Lower leg skin (tissue), 4 donors: ENCODE measurements at regions not wholly inside any gene's neighbourhood (a gene's known extent, or its start where the extent isn't known, plus 50 kb on each side); places are given as distances from the start of the nearest gene placed in this dataset.

Experiments used
- DNase-seq, 2 donors: peaks; one replicate each; pipeline ENCODE4 v3.0.0-alpha.2; 2019; ENCODE audit warnings: low spot score in 2 of 2
- H3K4me3 ChIP-seq: fragments of 200-600 bp; sonication (generic); 2 replicates; pipeline ENCODE4 v1.5.1; 2017; ENCODE audit warnings: mild to moderate bottlenecking, low read depth; ENCODE audit not compliant: poor library complexity, severe bottlenecking
- CTCF ChIP-seq, 3 donors: fragments of 450-650 bp; IDR thresholded peaks; one replicate each; pipeline ENCODE4 v1.5.1; 2016; ENCODE audit warnings: antibody characterized with exemption in 3 of 3, mild to moderate bottlenecking in 3 of 3, moderate library complexity in 2 of 3
- POLR2A ChIP-seq, 2 donors: fragments of 450-650 bp; IDR thresholded peaks; one replicate each; pipeline ENCODE4 v1.6.1; 2016 to 2017; ENCODE audit warnings: antibody characterized with exemption in 2 of 2, mild to moderate bottlenecking in 1 of 2, moderate library complexity in 1 of 2
- WGBS, 2 donors: methylation state at CpG; one replicate each; pipeline ENCODE4 v1.1.5; 2018; 5-methylcytosine and 5-hydroxymethylcytosine counted together
- intact Hi-C: fragments of 100-400 bp; cut with DNase I; formaldehyde crosslinking; loops from one replicate; pipeline ENCODE4 v1.15.0; 2023; ENCODE audit warnings: low total_unique reads

- 58 to 61% methylated on average over 7 of the region's 7 CpGs for WGBS, 2 donors
- TF ChIP-seq CTCF (IDR thresholded peaks at IDR 0.05) (no peak), POLR2A (IDR thresholded peaks at IDR 0.05) (no peak)
- H3K4me3 ChIP-seq = no peak overlapping the region
- DNase-seq = no peak
- intact Hi-C loops = no loop called here
Measured at GRCh38 chr1:218163371-218163770, 121.7 kb upstream of the RRP15 start.

DNA sequence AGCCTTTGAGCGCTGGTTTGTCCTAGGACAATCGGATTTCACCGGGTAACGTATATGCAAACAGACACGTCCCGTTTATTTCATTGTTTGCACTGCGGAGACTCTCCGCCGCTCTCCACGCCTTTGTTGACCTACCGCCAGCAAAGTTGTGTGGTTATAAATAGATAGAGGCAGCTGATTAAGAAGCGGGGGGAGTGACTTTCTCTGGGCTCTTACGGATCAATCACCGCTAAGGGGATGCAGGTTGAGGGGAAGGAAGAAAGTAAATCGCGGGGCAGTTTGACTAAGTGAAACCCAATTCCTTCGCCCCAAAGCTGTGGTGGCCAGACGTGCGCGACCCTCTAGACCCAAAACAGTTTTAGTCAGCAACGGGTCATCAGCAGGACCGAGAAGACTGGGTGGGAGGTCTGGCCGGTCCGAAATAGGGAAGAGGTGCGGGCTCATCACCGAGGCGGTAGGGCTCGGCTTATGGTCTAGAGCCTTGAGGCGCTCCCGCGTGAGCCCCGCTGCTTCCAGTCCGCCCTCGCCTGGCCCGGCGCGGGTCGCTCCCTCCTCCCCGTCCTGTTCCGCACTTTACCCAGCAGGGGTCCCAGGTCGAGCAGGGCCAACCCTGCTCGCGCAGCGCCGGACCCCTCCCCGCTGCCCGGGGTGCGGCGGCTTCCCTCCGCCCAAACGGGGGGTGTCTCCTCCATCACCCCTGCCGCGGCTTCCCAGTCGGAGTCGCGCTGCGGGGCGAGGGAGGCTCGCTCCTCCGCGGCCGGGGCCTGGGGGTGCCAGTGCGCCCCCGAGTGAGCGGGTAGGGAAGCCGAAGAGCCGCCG lies 120.8 kb upstream of the RRP15 start:
- peak overlapping the region; percentile 19 for H3K4me3 ChIP-seq
- intact Hi-C loops = no loop called here
- DNase-seq = peak; percentile 14 to 85
- TF ChIP-seq CTCF (IDR thresholded peaks at IDR 0.05) = no peak
- no peak for TF ChIP-seq POLR2A (IDR thresholded peaks at IDR 0.05)
- 1% methylated on average over 22 to 37 of the region's 68 CpGs for WGBS, 2 donors

DNA sequence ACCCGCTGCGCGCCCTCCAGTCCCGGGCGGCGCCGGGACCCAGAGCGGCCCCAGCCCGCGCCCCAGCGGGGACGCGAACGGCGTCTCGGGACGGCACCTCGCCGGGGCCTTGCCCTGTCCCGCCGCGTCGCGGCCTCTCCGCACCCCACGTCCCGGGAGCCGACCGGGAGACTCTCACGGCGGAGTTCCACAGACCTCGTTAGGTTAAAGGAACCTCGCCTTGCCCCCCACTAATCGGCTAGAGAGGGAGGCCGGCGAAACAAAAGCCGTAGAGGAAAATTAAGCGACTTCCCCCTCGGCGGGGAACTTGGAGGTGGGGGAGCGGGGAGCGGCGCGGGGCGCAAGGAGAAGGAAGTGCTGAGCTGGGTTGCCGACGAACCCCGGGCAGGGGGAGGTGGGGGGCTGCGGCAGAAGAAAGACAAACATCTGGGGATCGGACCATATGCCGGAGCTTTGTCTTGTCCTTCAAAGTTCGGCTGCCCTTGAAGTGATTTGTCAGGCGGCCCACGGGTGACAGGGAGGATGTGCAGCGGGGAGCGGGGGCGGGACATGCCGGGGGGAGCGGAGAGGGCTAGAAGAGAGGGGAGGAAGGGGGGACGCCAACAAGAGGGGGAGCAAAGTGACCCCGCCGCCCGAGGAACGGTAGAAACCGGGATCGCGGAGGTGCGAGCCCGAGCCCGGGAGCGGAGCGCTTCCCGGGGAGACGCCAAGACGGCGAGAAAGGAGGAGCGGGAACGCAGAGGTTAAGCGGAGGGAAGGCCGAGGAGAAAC lies 120.0 kb upstream of the RRP15 start:
- 1 to 2% methylated on average over 55 to 64 of the region's 80 CpGs for WGBS, 2 donors
- TF ChIP-seq POLR2A (IDR thresholded peaks at IDR 0.05) (no peak), CTCF (IDR thresholded peaks at IDR 0.05) (no peak)
- intact Hi-C loops = no loop called here
- peak in 1 of 2 donors; percentile 85 for DNase-seq
- H3K4me3 ChIP-seq = peak overlapping the region; percentile 19

- 8 to 9% methylated on average over 10 of the region's 10 CpGs for WGBS, 2 donors
- no peak for TF ChIP-seq CTCF (IDR thresholded peaks at IDR 0.05)
- no peak for TF ChIP-seq POLR2A (IDR thresholded peaks at IDR 0.05)
- H3K4me3 ChIP-seq = peak overlapping the region; percentile 19
- DNase-seq = no peak
- intact Hi-C loops = no loop called here
Measured at GRCh38 chr1:218165701-218166114, 119.4 kb upstream of the RRP15 start.

DNA sequence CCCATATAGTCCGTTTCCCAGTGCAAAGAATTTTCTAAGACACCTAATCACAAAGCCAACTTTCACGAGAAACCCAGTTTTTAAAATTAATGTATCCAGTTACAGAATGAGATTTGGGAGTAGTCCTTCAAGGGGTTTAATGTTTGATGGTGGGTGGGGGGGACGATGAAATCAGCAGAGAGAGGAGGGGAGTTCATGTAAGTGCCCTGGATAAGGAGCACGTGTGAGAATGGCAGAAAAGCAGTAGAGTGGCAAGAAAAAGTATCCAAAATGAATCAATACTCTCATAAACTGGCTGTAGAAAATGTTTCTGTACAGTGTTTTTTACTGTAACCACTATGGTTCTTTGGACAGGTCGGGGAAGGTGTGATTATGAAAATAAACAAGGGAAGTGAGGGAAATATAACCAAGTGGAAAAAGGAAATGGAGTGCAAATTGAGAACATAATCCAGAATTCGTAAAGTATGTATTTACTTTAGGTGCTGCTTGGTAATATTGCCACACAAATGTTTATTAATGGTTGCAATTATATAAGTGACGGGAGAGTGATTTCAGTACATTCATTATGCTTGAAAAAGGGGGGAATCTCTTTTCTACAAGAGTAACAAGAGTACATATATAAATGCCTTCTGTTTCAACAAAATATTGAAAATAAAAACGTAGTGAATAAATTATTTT lies 118.7 kb upstream of the RRP15 start:
- 39% methylated on average over 8 of the region's 8 CpGs for WGBS, 2 donors
- intact Hi-C loops = no loop called here
- no peak overlapping the region for H3K4me3 ChIP-seq
- DNase-seq = no peak
- TF ChIP-seq CTCF (IDR thresholded peaks at IDR 0.05) (no peak), POLR2A (IDR thresholded peaks at IDR 0.05) (no peak)
